H1 (cell line): ENCODE measurements at regions not wholly inside any gene's neighbourhood (a gene's known extent, or its start where the extent isn't known, plus 50 kb on each side); places are given as distances from the start of the nearest gene placed in this dataset.

Experiments used
- CEBPB ChIP-seq: IDR thresholded peaks from 2 replicates; pipeline ENCODE4 v1.6.1; 2012; ENCODE audit warnings: low read depth, low read length
- E2F6 ChIP-seq: IDR thresholded peaks from 2 replicates; pipeline ENCODE4 v1.6.1; 2012; ENCODE audit warnings: inconsistent platforms
- MAFK ChIP-seq: IDR thresholded peaks from 2 replicates; pipeline ENCODE4 v1.6.1; 2012; ENCODE audit warnings: low read depth, mild to moderate bottlenecking, improper control_type of control experiment, low read length
- TBP ChIP-seq: IDR thresholded peaks from 2 replicates; pipeline ENCODE4 v1.6.1; 2011; ENCODE audit warnings: low read depth, low read length, improper control_type of control experiment

- TF ChIP-seq TBP: no peak
- no peak for TF ChIP-seq E2F6
- no peak for TF ChIP-seq MAFK
- TF ChIP-seq CEBPB: no peak
These were observed 550.1 kb upstream of the CDH8 start (continued) for GRCh38 chr16:62586128-62586862.
